ENCODE measurements at regions not wholly inside any gene's neighbourhood (a gene's known extent, or its start where the extent isn't known, plus 50 kb on each side); places are given as distances from the start of the nearest gene placed in this dataset.

DNA sequence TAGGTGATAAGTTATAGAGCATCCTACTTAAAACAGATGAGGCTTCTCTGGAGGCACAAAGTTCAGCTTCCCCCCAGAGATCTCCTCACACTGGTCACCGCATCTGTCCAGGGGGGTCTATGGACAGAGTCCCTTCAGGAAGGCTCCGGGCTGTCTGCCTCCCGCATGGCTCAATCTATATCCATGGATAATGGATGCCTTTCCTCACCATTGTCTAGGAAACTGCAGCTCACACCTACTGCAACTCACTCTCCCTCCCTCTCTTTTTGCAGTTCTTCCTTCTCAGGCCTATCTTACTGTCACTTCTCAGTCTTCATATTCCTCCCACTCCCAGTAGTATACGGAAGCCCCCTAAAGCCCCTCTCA is 100.6 kb upstream of the BCL2L14 start:
- Histone ChIP-seq H3K36me3 (no peaks in the 10 kb centered on the region), H3K4me1 (ENCODE audit: insufficient read depth) (no peaks in the 10 kb centered on the region), H3K27me3 (no peaks in the 10 kb centered on the region), H3K4me3 (no peak overlapping the region), H3K27ac (no peak overlapping the region), H3K9me3 (no peaks in the 10 kb centered on the region)
- intact Hi-C loops (cut with DNase I) = no loop called here
- DNase-seq = no peak
- 52 to 70% (median 61%) methylated on average over 4 of the region's 4 CpGs for WGBS, 3 donors
- no peak for TF ChIP-seq POLR2A (IDR thresholded peaks at IDR 0.05)
- TF ChIP-seq EP300 (IDR thresholded peaks at IDR 0.05) = no peak
- TF ChIP-seq, protein P1, sequence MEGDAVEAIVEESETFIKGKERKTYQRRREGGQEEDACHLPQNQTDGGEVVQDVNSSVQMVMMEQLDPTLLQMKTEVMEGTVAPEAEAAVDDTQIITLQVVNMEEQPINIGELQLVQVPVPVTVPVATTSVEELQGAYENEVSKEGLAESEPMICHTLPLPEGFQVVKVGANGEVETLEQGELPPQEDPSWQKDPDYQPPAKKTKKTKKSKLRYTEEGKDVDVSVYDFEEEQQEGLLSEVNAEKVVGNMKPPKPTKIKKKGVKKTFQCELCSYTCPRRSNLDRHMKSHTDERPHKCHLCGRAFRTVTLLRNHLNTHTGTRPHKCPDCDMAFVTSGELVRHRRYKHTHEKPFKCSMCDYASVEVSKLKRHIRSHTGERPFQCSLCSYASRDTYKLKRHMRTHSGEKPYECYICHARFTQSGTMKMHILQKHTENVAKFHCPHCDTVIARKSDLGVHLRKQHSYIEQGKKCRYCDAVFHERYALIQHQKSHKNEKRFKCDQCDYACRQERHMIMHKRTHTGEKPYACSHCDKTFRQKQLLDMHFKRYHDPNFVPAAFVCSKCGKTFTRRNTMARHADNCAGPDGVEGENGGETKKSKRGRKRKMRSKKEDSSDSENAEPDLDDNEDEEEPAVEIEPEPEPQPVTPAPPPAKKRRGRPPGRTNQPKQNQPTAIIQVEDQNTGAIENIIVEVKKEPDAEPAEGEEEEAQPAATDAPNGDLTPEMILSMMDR (IDR thresholded peaks at IDR 0.05) = no peak

DNA sequence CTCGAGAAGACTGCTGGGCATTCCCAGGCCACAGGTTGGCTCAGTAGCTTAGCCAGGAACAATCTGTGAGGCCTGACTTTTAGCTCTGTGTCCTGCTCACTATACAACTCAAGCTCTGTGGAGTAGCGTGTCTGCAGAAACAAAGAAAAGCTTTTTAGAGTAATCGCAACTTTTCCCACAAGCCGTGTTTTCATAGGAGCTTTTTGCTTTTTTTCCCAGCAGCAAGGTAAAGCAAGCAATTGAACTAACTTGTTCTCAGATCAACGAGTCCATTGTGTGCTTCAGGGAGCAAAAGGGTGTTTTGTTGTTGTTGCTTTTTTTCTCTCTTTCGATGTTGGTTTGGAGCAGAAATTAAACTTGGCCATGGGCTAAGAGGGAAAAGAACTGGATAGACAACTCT is 97.3 kb upstream of the BCL2L14 start:
- H3K27me3 ChIP-seq = no peaks in the 10 kb centered on the region
- intact Hi-C loops (cut with DNase I) = no loop called here
- H3K27ac ChIP-seq = no peak overlapping the region
- TF ChIP-seq EP300 (IDR thresholded peaks at IDR 0.05) (no peak), POLR2A (IDR thresholded peaks at IDR 0.05) (no peak)
- TF ChIP-seq, protein P1 (IDR thresholded peaks at IDR 0.05) = no peak
- no peaks in the 10 kb centered on the region for H3K4me1 ChIP-seq (ENCODE audit: insufficient read depth)
- no peak overlapping the region for H3K4me3 ChIP-seq
- DNase-seq = no peak
- H3K9me3 ChIP-seq = no peaks in the 10 kb centered on the region
- no peaks in the 10 kb centered on the region for H3K36me3 ChIP-seq
- WGBS, 3 donors = 79 to 83% (median 82%) methylated on average over 6 of the region's 6 CpGs

DNA sequence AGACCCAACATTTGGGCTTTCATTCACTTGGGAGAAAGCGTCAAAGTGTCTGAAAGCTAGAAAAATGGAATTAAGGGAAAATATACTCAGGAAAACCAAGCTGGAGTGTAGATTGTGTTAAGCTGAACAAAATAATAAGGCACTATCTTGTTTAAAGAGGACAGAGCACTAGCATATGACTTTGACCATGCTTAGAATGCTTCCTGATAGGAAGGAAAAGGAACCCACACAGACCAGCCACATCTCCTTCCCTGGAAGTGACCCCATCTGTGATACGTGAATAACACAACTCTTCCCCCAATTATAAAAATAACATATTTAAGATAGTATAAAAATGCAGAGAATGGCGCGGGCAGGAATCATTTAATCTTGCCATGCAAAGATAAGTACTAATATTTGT is 94.7 kb upstream of the BCL2L14 start:
- intact Hi-C loops (cut with DNase I) = no loop called here
- H3K4me3 ChIP-seq = no peak overlapping the region
- no peak for DNase-seq
- H3K27ac ChIP-seq = no peak overlapping the region
- no peaks in the 10 kb centered on the region for H3K36me3 ChIP-seq
- TF ChIP-seq, protein P1 (IDR thresholded peaks at IDR 0.05) = no peak
- TF ChIP-seq EP300 (IDR thresholded peaks at IDR 0.05) (no peak), POLR2A (IDR thresholded peaks at IDR 0.05) (no peak)
- H3K9me3 ChIP-seq = no peaks in the 10 kb centered on the region
- no peaks in the 10 kb centered on the region for H3K4me1 ChIP-seq (ENCODE audit: insufficient read depth)
- WGBS, 3 donors = 46 to 59% (median 49%) methylated on average over 4 of the region's 4 CpGs
- no peaks in the 10 kb centered on the region for H3K27me3 ChIP-seq

DNA sequence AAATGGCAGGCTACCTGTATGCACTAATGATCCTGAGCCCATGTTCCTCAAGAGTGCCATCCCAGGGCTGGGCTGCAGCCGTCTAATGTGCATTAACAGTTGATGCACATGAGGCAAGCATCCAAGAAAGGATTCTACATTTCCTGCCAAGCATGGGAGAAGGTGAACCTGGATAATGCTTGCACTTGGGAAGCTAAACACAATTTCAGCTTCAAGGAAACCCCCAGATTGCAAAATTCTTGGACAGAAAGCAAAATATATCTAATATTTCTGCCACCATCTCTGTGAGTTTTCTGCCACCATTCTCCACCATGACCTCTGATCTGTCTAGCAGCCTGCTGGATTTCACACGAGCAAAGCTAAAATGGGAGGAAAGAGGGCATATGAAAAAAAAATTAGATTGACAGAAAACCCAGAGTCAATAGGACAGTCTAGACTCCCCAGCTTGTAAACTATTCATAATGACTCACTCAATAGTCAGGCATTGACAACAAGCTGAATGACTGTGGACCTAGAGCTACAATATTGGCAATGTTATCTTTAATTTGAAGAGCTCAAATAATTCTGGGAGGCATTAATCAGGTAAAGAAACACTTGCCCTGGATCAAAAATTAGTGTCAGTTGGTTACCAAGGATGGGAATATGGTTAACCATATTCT is 91.9 kb upstream of the BCL2L14 start:
- no peaks in the 10 kb centered on the region for H3K36me3 ChIP-seq
- H3K4me3 ChIP-seq = no peak overlapping the region
- TF ChIP-seq, protein P1 (IDR thresholded peaks at IDR 0.05) = no peak
- TF ChIP-seq EP300 (IDR thresholded peaks at IDR 0.05) (no peak), POLR2A (IDR thresholded peaks at IDR 0.05) (no peak)
- intact Hi-C loops (cut with DNase I) = no loop called here
- H3K4me1 ChIP-seq (ENCODE audit: insufficient read depth) = no peaks in the 10 kb centered on the region
- 43 to 57% (median 48%) methylated on average over 2 of the region's 2 CpGs for WGBS, 3 donors
- no peak for DNase-seq
- no peak overlapping the region for H3K27ac ChIP-seq
- H3K27me3 ChIP-seq = no peaks in the 10 kb centered on the region
- H3K9me3 ChIP-seq = no peaks in the 10 kb centered on the region

Measured in ovary (tissue), 7 donors.